Sigmoid colon (tissue), 4 donors: ENCODE measurements at regions not wholly inside any gene's neighbourhood (a gene's known extent, or its start where the extent isn't known, plus 50 kb on each side); places are given as distances from the start of the nearest gene placed in this dataset.

Experiments
- CTCF ChIP-seq, 4 experiments: fragments of 450-650 bp in 3 of 4; fragments of 200-600 bp in 1 of 4; IDR thresholded peaks; one replicate each; pipeline ENCODE4 v1.5.1; 2016 to 2019; ENCODE audit warnings: antibody characterized with exemption in 4 of 4, mild to moderate bottlenecking in 3 of 4, moderate library complexity in 2 of 4
- POLR2AphosphoS5 ChIP-seq, 4 donors: sonication (generic); formaldehyde crosslinking; IDR thresholded peaks; one replicate each; pipeline ENCODE4 v1.6.1; 2017; ENCODE audit warnings: antibody characterized with exemption in 4 of 4

GRCh38 chr5:2262620-2263019 is 379.9 kb upstream of the IRX4 start:
- TF ChIP-seq CTCF (IDR thresholded peaks at IDR 0.05) (no peak), POLR2AphosphoS5 (IDR thresholded peaks at IDR 0.05) (no peak)
